ENCODE measurements at regions not wholly inside any gene's neighbourhood (a gene's known extent, or its start where the extent isn't known, plus 50 kb on each side); places are given as distances from the start of the nearest gene placed in this dataset.

GRCh38 chr6:112927641-112928320 is 580.7 kb downstream of the RFPL4B start:
- no peak overlapping the region for H3K27ac ChIP-seq
- no peak for TF ChIP-seq CTCF (conservative IDR thresholded peaks at IDR 0.05)
- no peak for TF ChIP-seq ZFX (IDR thresholded peaks at IDR 0.05)

GRCh38 chr6:112929641-112930040 is 582.5 kb downstream of the RFPL4B start:
- no peak for TF ChIP-seq CTCF (conservative IDR thresholded peaks at IDR 0.05)
- TF ChIP-seq ZFX (IDR thresholded peaks at IDR 0.05), result no peak
- H3K27ac ChIP-seq, result no peak overlapping the region

- H3K27ac ChIP-seq, result no peak overlapping the region
- TF ChIP-seq ZFX (IDR thresholded peaks at IDR 0.05) (no peak), CTCF (conservative IDR thresholded peaks at IDR 0.05) (no peak)
Observed at GRCh38 chr6:112931832-112932231, 584.7 kb downstream of the RFPL4B start.

- no peak overlapping the region for H3K27ac ChIP-seq
- TF ChIP-seq CTCF (conservative IDR thresholded peaks at IDR 0.05) (no peak), ZFX (IDR thresholded peaks at IDR 0.05) (no peak)
Observed at GRCh38 chr6:112933947-112934346, 586.8 kb downstream of the RFPL4B start.

- no peak for TF ChIP-seq CTCF (conservative IDR thresholded peaks at IDR 0.05)
- no peak for TF ChIP-seq ZFX (IDR thresholded peaks at IDR 0.05)
- H3K27ac ChIP-seq, result no peak overlapping the region
Observed at GRCh38 chr6:112934433-112935327, 587.5 kb downstream of the RFPL4B start.

- no peak for TF ChIP-seq CTCF (conservative IDR thresholded peaks at IDR 0.05)
- no peak for TF ChIP-seq ZFX (IDR thresholded peaks at IDR 0.05)
- no peak overlapping the region for H3K27ac ChIP-seq
Observed at GRCh38 chr6:112935402-112936078, 588.4 kb downstream of the RFPL4B start.

GRCh38 chr6:112936079-112936472 is 588.9 kb downstream of the RFPL4B start:
- no peak overlapping the region for H3K27ac ChIP-seq
- TF ChIP-seq ZFX (IDR thresholded peaks at IDR 0.05) (no peak), CTCF (conservative IDR thresholded peaks at IDR 0.05) (no peak)

All from C4-2B (cell line).